ENCODE measurements at regions not wholly inside any gene's neighbourhood (a gene's known extent, or its start where the extent isn't known, plus 50 kb on each side); places are given as distances from the start of the nearest gene placed in this dataset.

GRCh38 chr6:170030284-170030815, 260.5 kb downstream of the DLL1 start:
- TF ChIP-seq CTCF (IDR thresholded peaks at IDR 0.05; ENCODE audit: poor library complexity) (no peak), EZH2phosphoT487 (IDR thresholded peaks at IDR 0.05; ENCODE audit: low read depth, severe bottlenecking, unreplicated experiment) (no peak), EZH2 (IDR thresholded peaks at IDR 0.05; ENCODE audit: borderline replicate concordance) (no peak)
